HCT116 (cell line): ENCODE measurements at regions not wholly inside any gene's neighbourhood (a gene's known extent, or its start where the extent isn't known, plus 50 kb on each side); places are given as distances from the start of the nearest gene placed in this dataset.

Experiments
- CTCF ChIP-seq, 3 experiments: fragments of 200-600 bp in 1 of 3; sonication (generic) in 1 of 3; IDR thresholded peaks in 2 of 3; conservative IDR thresholded peaks in 1 of 3; 2 replicates each; pipeline ENCODE4 v1.5.1; 2012 to 2017; ENCODE audit warnings: low read depth in 2 of 3, low read length in 2 of 3, antibody characterized with exemption in 1 of 3, borderline replicate concordance in 1 of 3, control low read depth in 1 of 3, mild to moderate bottlenecking in 1 of 3, mixed read lengths in 1 of 3, mixed run types in 1 of 3, moderate library complexity in 1 of 3; ENCODE audit not compliant: insufficient read depth in 1 of 3
- POLR2A ChIP-seq: IDR thresholded peaks from 2 replicates; pipeline ENCODE4 v1.7.0; 2011; ENCODE audit warnings: borderline replicate concordance; ENCODE audit not compliant: insufficient read depth, insufficient read length; ENCODE audit errors: extremely low read depth
- REST ChIP-seq: IDR thresholded peaks from 2 replicates; pipeline ENCODE4 v1.6.1; 2012; ENCODE audit warnings: low read depth

GRCh38 chr15:31252171-31252785 is 74.4 kb upstream of the KLF13 start:
- no peak for TF ChIP-seq POLR2A
- TF ChIP-seq REST, result no peak
- no peak for TF ChIP-seq CTCF (IDR thresholded peaks at IDR 0.05 in 2 of 3, conservative IDR thresholded peaks at IDR 0.05 in 1 of 3; ENCODE audit: borderline replicate concordance in 1 of 3, insufficient read depth in 1 of 3, low read depth in 2 of 3, low read length in 2 of 3)
